ENCODE measurements at regions not wholly inside any gene's neighbourhood (a gene's known extent, or its start where the extent isn't known, plus 50 kb on each side); places are given as distances from the start of the nearest gene placed in this dataset.
A peak's percentile ranks its signal among the peaks of the same experiment; 100 is the strongest.

DNA sequence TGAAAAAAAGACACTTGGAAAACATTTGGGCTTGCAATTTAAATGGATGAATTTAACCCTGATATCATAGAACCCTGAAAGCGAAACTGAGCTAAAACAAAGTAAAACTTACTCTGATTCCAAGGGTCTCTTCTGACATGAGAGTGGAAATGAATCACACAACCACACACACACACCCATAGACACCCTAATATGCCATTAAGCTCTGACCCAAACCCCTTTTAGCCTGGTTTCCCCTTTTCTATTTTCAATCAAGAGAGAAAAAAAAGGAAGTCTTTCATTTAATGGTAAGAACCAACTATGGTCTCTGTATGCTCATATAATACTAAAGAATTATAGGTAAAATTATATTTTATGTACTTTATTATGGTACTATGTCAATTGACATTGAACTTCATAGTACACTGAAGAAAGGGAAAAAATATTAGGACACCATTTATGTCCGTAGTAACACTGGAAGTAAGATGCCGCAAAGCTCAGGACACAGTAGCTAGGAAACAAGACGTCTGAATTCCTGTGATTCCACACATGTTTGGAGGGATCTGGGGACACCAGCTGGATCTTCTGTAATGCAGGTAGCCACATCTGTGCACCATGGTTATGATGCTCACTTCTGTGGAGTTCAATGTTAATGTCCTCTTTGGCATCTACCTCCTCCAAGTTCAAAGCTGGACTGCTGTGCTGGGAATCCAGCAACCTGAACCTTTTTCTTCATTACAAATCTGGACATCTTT is 95.8 kb downstream of the PCSK1 start:
- no peak for DNase-seq
- WGBS, 5 donors, result 68 to 86% (median 83%) methylated on average over 4 of the region's 4 CpGs
- H3K4me3 ChIP-seq, result no peak overlapping the region
- peaks cover 30 to 59% (median 51%) of the 10 kb centered on the region in 4 donors for H3K4me1 ChIP-seq
- no peak for TF ChIP-seq POLR2AphosphoS5 (IDR thresholded peaks at IDR 0.05)
- TF ChIP-seq, protein P1, sequence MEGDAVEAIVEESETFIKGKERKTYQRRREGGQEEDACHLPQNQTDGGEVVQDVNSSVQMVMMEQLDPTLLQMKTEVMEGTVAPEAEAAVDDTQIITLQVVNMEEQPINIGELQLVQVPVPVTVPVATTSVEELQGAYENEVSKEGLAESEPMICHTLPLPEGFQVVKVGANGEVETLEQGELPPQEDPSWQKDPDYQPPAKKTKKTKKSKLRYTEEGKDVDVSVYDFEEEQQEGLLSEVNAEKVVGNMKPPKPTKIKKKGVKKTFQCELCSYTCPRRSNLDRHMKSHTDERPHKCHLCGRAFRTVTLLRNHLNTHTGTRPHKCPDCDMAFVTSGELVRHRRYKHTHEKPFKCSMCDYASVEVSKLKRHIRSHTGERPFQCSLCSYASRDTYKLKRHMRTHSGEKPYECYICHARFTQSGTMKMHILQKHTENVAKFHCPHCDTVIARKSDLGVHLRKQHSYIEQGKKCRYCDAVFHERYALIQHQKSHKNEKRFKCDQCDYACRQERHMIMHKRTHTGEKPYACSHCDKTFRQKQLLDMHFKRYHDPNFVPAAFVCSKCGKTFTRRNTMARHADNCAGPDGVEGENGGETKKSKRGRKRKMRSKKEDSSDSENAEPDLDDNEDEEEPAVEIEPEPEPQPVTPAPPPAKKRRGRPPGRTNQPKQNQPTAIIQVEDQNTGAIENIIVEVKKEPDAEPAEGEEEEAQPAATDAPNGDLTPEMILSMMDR (IDR thresholded peaks at IDR 0.05), result no peak
- no peak for TF ChIP-seq POLR2A (IDR thresholded peaks at IDR 0.05)
- no peak for TF ChIP-seq EP300 (IDR thresholded peaks at IDR 0.05)
- intact Hi-C loops (cut with DNase I; ENCODE audit: low total_unique reads), result loop anchor here (10.0 kb wide), 1 partner anchor 472 kb away; no protein-coding TSS in a partner anchor
- H3K27ac ChIP-seq, result peak overlapping the region; percentile 13 to 76 (median 72)
- H3K9me3 ChIP-seq, result no peaks in the 10 kb centered on the region
- H3K36me3 ChIP-seq, result no peaks in the 10 kb centered on the region
- H3K27me3 ChIP-seq, result no peaks in the 10 kb centered on the region

- Histone ChIP-seq H3K4me3 (no peak overlapping the region), H3K9me3 (no peaks in the 10 kb centered on the region), H3K4me1 (peaks cover 32 to 66% (median 55%) of the 10 kb centered on the region in 4 donors), H3K36me3 (no peaks in the 10 kb centered on the region), H3K27ac (peak overlapping the region; percentile 54 to 76 (median 72)), H3K27me3 (no peaks in the 10 kb centered on the region)
- intact Hi-C loops (cut with DNase I; ENCODE audit: low total_unique reads), result loop anchor here (10.0 kb wide), 1 partner anchor 472 kb away; no protein-coding TSS in a partner anchor
- TF ChIP-seq POLR2AphosphoS5 (IDR thresholded peaks at IDR 0.05) (peak in 2 of 3 donors; percentile 29 to 61), POLR2A (IDR thresholded peaks at IDR 0.05) (no peak), EP300 (IDR thresholded peaks at IDR 0.05) (no peak)
- TF ChIP-seq, protein P1 (IDR thresholded peaks at IDR 0.05), result peak in 5 of 7 experiments; percentile 72 to 89 (median 84)
- 17 to 22% (median 19%) methylated on average over 6 of the region's 6 CpGs for WGBS, 5 donors
- DNase-seq, result peak; percentile 80 to 93
Observed at GRCh38 chr5:96336351-96336985, 96.6 kb downstream of the PCSK1 start.

- Histone ChIP-seq H3K4me1 (peaks cover 38 to 72% (median 61%) of the 10 kb centered on the region in 4 donors), H3K9me3 (no peaks in the 10 kb centered on the region), H3K36me3 (no peaks in the 10 kb centered on the region), H3K27ac (peak overlapping the region; percentile 54 to 76 (median 72)), H3K4me3 (no peak overlapping the region), H3K27me3 (no peaks in the 10 kb centered on the region)
- intact Hi-C loops (cut with DNase I; ENCODE audit: low total_unique reads), result loop anchor here (10.0 kb wide), 1 partner anchor 471 kb away; no protein-coding TSS in a partner anchor
- WGBS, 5 donors, result 51 to 73% (median 66%) methylated on average over 2 of the region's 2 CpGs
- peak in 1 of 2 donors; percentile 30 for DNase-seq
- TF ChIP-seq POLR2AphosphoS5 (IDR thresholded peaks at IDR 0.05) (no peak), POLR2A (IDR thresholded peaks at IDR 0.05) (no peak), EP300 (IDR thresholded peaks at IDR 0.05) (no peak)
- TF ChIP-seq, protein P1 (IDR thresholded peaks at IDR 0.05), result no peak
Observed at GRCh38 chr5:96335873-96336272, 97.2 kb downstream of the PCSK1 start.

- DNase-seq, result peak in 1 of 2 donors; percentile 40
- H3K4me1 ChIP-seq, result peaks cover 21 to 55% (median 48%) of the 10 kb centered on the region in 4 donors
- H3K9me3 ChIP-seq, result no peaks in the 10 kb centered on the region
- H3K36me3 ChIP-seq, result no peaks in the 10 kb centered on the region
- 62 to 79% (median 69%) methylated on average over 4 of the region's 4 CpGs for WGBS, 5 donors
- intact Hi-C loops (cut with DNase I; ENCODE audit: low total_unique reads), result loop anchor here (10.0 kb wide), 1 partner anchor 469 kb away; no protein-coding TSS in a partner anchor
- no peak overlapping the region for H3K4me3 ChIP-seq
- H3K27me3 ChIP-seq, result no peaks in the 10 kb centered on the region
- H3K27ac ChIP-seq, result peak overlapping the region; percentile 42 to 83 (median 68)
- TF ChIP-seq, protein P1 (IDR thresholded peaks at IDR 0.05), result no peak
- TF ChIP-seq POLR2A (IDR thresholded peaks at IDR 0.05) (no peak), EP300 (IDR thresholded peaks at IDR 0.05) (no peak), POLR2AphosphoS5 (IDR thresholded peaks at IDR 0.05) (no peak)
Observed at GRCh38 chr5:96333391-96333790, 99.7 kb downstream of the PCSK1 start.

Measured in stomach (tissue), 8 donors.